ENCODE measurements at regions not wholly inside any gene's neighbourhood (a gene's known extent, or its start where the extent isn't known, plus 50 kb on each side); places are given as distances from the start of the nearest gene placed in this dataset.

- CTCF ChIA-PET = interaction anchor here (0.6 kb wide), 1 partner anchor 189 kb away, joined by 3 read pairs; no protein-coding TSS in a partner anchor
- peak; percentile 42 for DNase-seq (ENCODE audit: extremely low spot score)
- POLR2A ChIA-PET = no interaction called here
- TF ChIP-seq TARDBP (IDR thresholded peaks at IDR 0.05) (no peak), PKNOX1 (IDR thresholded peaks at IDR 0.05) (peak; percentile 90), L3MBTL2 (conservative IDR thresholded peaks at IDR 0.05) (no peak)
Measured at GRCh38 chr7:24477398-24478136, 95.7 kb upstream of the PALS2 start.

GRCh38 chr7:24478137-24478655, 95.1 kb upstream of the PALS2 start:
- ChIA-PET POLR2A (no interaction called here), CTCF (interaction anchor here (0.6 kb wide), 1 partner anchor 188 kb away, joined by 3 read pairs; no protein-coding TSS in a partner anchor)
- TF ChIP-seq L3MBTL2 (conservative IDR thresholded peaks at IDR 0.05) (no peak), ZNF384 (IDR thresholded peaks at IDR 0.05) (no peak), TARDBP (IDR thresholded peaks at IDR 0.05) (no peak), FOXK2 (IDR thresholded peaks at IDR 0.05) (no peak), FOXA1 (IDR thresholded peaks at IDR 0.05) (no peak), PKNOX1 (IDR thresholded peaks at IDR 0.05) (no peak), HDGF (IDR thresholded peaks at IDR 0.05; ENCODE audit: borderline replicate concordance) (no peak), NFRKB (IDR thresholded peaks at IDR 0.05) (no peak), ELF4 (IDR thresholded peaks at IDR 0.05) (no peak), CTBP1 (IDR thresholded peaks at IDR 0.05; ENCODE audit: borderline replicate concordance) (no peak), LEF1 (IDR thresholded peaks at IDR 0.05; ENCODE audit: borderline replicate concordance) (no peak), SP1 (IDR thresholded peaks at IDR 0.05) (no peak), SUZ12 (IDR thresholded peaks at IDR 0.05) (no peak), BHLHE40 (IDR thresholded peaks at IDR 0.05; ENCODE audit: borderline replicate concordance) (no peak), FOXM1 (IDR thresholded peaks at IDR 0.05; ENCODE audit: borderline replicate concordance) (no peak), ARNT (IDR thresholded peaks at IDR 0.05) (no peak)
- DNase-seq (ENCODE audit: extremely low spot score) = no peak

GRCh38 chr7:24480501-24480900, 92.8 kb upstream of the PALS2 start:
- no peak for DNase-seq (ENCODE audit: extremely low spot score)
- CTCF ChIA-PET = no interaction called here
- POLR2A ChIA-PET = no interaction called here
- TF ChIP-seq CTBP1 (IDR thresholded peaks at IDR 0.05; ENCODE audit: borderline replicate concordance) (no peak), L3MBTL2 (conservative IDR thresholded peaks at IDR 0.05) (no peak), ELF4 (IDR thresholded peaks at IDR 0.05) (no peak)

DNA sequence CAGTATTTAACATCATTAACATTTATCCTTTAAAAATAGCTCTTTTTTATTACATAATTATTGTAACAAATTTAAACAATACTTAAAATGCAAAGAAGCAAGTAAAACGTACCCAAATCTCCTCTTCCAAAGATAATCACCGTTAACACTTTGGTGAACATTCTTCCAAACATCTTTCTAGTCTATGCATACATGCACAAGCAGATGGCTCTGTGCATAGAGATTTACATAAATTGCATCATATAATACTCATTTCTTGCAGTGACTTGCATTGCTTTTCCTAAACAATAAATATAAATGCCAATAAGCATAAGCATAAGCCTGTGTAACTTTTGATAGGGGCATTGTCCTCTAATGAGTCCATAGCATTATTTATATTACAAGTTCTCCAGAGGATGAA, 89.4 kb upstream of the PALS2 start:
- ChIA-PET CTCF (no interaction called here), POLR2A (no interaction called here)
- TF ChIP-seq L3MBTL2 (conservative IDR thresholded peaks at IDR 0.05) (no peak), FOXK2 (IDR thresholded peaks at IDR 0.05) (no peak), ARNT (IDR thresholded peaks at IDR 0.05) (no peak), FOXA1 (IDR thresholded peaks at IDR 0.05) (no peak), SP1 (IDR thresholded peaks at IDR 0.05) (no peak), LEF1 (IDR thresholded peaks at IDR 0.05; ENCODE audit: borderline replicate concordance) (no peak), ELF4 (IDR thresholded peaks at IDR 0.05) (no peak), FOXM1 (IDR thresholded peaks at IDR 0.05; ENCODE audit: borderline replicate concordance) (no peak), TARDBP (IDR thresholded peaks at IDR 0.05) (no peak), SUZ12 (IDR thresholded peaks at IDR 0.05) (no peak), ZNF384 (IDR thresholded peaks at IDR 0.05) (no peak)
- no peak for DNase-seq (ENCODE audit: extremely low spot score)

DNA sequence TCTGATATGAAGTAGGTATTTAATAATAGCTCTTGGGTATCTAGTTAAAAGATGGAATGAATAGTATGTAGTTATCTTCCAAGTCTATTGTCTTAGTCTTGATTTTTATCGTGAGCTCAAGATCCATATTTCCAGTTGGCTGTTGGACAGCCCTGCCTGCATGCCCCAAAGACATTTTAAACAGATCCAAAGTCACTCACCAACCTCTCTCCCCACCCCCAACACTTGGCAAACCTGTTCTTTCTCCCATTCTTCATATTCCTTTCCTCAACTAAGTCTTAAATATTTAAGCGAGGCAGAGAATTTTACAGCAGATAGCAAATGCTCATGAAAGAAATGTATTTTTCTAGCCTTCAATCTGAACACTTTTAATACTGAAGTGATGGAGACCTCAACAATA, 80.7 kb upstream of the PALS2 start:
- POLR2A ChIA-PET = no interaction called here
- TF ChIP-seq CTBP1 (IDR thresholded peaks at IDR 0.05; ENCODE audit: borderline replicate concordance) (no peak), ARNT (IDR thresholded peaks at IDR 0.05) (no peak), BHLHE40 (IDR thresholded peaks at IDR 0.05; ENCODE audit: borderline replicate concordance) (no peak), NFRKB (IDR thresholded peaks at IDR 0.05) (no peak), TARDBP (IDR thresholded peaks at IDR 0.05) (no peak), SUZ12 (IDR thresholded peaks at IDR 0.05) (no peak), LEF1 (IDR thresholded peaks at IDR 0.05; ENCODE audit: borderline replicate concordance) (no peak), FOXM1 (IDR thresholded peaks at IDR 0.05; ENCODE audit: borderline replicate concordance) (no peak), ELF4 (IDR thresholded peaks at IDR 0.05) (no peak)
- CTCF ChIA-PET = no interaction called here
- no peak for DNase-seq (ENCODE audit: extremely low spot score)

DNA sequence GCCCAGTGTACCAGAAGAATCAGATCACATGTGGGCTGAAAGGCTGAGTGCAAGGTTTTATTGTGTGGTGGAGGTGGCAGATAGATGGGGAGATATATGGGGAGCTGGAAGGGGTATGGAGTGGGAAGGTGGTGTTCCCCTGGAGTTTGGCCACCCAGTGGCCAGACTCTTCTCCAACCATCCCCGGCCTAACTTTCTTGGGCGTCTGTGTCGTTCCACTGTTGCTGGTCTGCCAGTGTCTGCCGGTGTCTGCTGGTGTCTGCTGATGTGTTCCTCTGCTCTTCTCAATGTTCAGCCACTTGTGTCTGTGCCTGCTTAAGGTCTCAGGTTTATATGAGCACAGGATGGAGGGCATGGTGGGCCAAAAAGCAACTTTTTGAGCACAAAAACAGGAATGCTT, 78.4 kb upstream of the PALS2 start:
- ChIA-PET CTCF (no interaction called here), POLR2A (no interaction called here)
- TF ChIP-seq FOXK2 (IDR thresholded peaks at IDR 0.05) = no peak
- no peak for TF ChIP-seq ARNT (IDR thresholded peaks at IDR 0.05)
- TF ChIP-seq L3MBTL2 (conservative IDR thresholded peaks at IDR 0.05) = no peak
- no peak for TF ChIP-seq FOXA1 (IDR thresholded peaks at IDR 0.05)
- DNase-seq (ENCODE audit: extremely low spot score) = no peak

DNA sequence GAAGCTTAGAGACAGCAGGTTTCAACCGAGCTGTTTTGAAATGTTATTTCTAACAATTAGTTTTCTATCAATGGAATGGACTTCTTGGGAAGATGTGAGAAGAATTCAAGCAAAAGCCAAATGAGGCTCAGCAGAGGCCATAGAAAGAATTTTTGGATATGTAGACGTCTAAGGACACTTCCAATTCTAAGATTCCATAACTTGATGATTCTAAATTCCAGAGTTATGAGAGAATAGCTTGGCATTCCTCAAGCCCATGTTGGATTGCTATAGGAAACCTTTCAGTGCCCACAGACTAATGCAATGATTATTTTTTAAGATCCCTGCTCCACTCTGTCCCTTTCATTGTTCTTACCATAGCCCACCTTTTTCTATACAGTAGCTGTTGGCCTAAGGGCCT, 77.2 kb upstream of the PALS2 start:
- CTCF ChIA-PET = no interaction called here
- DNase-seq (ENCODE audit: extremely low spot score) = no peak
- TF ChIP-seq HDGF (IDR thresholded peaks at IDR 0.05; ENCODE audit: borderline replicate concordance) (no peak), L3MBTL2 (conservative IDR thresholded peaks at IDR 0.05) (no peak), TARDBP (IDR thresholded peaks at IDR 0.05) (no peak), CTBP1 (IDR thresholded peaks at IDR 0.05; ENCODE audit: borderline replicate concordance) (no peak), LEF1 (IDR thresholded peaks at IDR 0.05; ENCODE audit: borderline replicate concordance) (no peak), PKNOX1 (IDR thresholded peaks at IDR 0.05) (no peak), ZNF384 (IDR thresholded peaks at IDR 0.05) (no peak), BHLHE40 (IDR thresholded peaks at IDR 0.05; ENCODE audit: borderline replicate concordance) (no peak), FOXM1 (IDR thresholded peaks at IDR 0.05; ENCODE audit: borderline replicate concordance) (no peak), ARNT (IDR thresholded peaks at IDR 0.05) (no peak), FOXA1 (IDR thresholded peaks at IDR 0.05) (no peak), NFRKB (IDR thresholded peaks at IDR 0.05) (no peak), ELF4 (IDR thresholded peaks at IDR 0.05) (no peak), FOXK2 (IDR thresholded peaks at IDR 0.05) (no peak), SP1 (IDR thresholded peaks at IDR 0.05) (no peak), SUZ12 (IDR thresholded peaks at IDR 0.05) (no peak)
- POLR2A ChIA-PET = no interaction called here
